HG03442 (cell line): ENCODE measurements at regions not wholly inside any gene's neighbourhood (a gene's known extent, or its start where the extent isn't known, plus 50 kb on each side); places are given as distances from the start of the nearest gene placed in this dataset.
"Not testable (repeated sequence)": the region's sequence is repeated elsewhere in the genome, so short reads cannot be mapped to it uniquely, and the experiment has no call there.

Source experiments
- ATAC-seq: cut with Tn5 transposase; IDR thresholded peaks from one replicate; pipeline ENCODE4 v1.9.1; 2021; ENCODE audit warnings: mild to moderate bottlenecking, moderate library complexity; ENCODE audit not compliant: unreplicated experiment

DNA sequence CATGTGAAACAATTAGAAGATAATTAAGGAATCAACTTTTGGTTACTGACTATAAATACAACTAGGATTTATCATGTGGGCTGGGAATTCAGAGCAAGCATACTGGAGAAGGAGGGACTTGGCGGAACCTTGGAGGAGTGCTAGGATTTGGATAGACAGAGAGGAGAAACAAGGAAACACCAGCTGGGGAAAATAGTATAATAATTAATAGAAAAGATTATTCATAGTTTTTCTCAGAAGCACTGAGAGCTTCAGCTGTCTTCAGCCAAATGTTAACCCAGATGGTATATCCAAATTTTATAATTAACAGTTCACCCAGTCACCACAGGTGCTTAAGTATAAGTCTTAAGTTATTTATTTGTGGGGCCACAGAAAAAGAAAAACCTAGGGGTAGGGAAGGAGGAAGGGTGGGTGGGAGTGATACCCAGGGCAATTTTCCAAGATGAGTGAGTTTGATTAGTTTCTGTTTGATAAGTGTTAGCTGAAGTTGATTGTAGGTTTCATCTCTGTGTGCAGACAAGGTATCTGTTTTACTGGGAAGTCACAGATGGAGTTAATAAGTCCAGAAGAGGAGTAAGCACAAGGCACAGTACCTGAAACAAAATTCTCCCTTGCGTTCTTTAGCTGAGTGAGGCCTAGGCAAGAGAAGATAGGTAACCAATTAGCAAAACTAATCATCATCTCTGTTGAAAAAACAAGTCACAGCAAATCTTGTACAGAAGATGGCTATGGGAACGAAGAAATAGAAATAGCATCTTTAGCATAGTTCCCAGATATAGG is 175.5 kb downstream of the TFAP2B start:
- no peak for ATAC-seq

DNA sequence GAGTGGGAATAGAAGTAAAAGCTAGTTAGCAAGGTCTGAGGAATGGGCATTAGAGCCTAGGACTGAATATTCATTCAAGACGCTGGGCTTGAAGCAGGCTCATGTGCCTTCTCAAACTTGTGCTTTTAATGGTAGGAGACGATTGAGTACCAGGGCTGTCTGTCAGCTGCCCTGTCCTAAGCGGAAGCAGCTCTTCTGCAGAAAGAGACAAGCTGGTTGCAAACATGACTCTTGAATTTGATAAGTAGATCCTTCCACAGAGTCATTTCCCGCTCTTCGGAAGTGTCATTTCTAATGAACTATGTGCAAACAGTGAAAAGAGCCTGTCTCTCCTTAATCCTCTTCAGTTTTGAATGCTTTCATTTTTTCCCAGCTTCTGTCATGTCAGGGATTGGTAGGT is 176.4 kb downstream of the TFAP2B start:
- ATAC-seq = no peak

DNA sequence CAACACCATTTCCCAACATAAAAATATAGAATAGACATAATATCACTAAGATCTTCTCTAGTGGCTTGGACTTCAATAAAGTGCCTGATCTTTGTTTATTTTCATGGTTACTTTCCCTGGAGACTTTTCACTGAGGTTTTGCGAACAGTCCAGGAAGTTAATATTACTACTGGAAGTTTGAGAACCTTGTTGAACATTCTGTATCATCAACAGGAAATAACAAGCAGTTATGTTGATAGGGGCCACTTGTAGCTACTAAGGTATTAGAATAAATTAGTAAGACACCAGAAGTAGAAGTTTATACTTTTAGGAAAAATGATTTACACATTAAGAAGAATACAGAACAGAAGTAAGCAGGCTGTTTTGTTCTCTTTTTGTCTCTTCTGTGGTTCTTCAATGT is 180.2 kb downstream of the TFAP2B start:
- ATAC-seq = no peak

DNA sequence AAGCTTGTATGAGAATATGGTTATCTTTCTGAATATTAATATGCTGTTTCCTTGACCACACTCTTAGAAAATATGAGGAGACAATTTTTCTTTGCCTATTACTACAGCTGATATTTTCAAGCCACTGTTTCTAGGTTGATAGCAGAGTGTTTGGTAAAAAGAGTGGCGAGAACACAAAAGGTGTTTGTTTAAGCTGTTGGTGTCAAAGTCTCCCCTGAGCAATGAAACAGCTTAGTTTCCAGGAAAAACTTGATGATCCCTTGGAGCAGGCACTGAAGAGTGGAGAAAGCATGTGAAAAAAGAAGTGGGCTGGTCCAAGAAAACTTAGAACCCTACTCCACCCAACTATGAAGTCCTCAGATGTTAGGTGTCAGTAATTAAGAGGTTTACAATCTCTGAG is 182.7 kb downstream of the TFAP2B start:
- ATAC-seq = no peak

DNA sequence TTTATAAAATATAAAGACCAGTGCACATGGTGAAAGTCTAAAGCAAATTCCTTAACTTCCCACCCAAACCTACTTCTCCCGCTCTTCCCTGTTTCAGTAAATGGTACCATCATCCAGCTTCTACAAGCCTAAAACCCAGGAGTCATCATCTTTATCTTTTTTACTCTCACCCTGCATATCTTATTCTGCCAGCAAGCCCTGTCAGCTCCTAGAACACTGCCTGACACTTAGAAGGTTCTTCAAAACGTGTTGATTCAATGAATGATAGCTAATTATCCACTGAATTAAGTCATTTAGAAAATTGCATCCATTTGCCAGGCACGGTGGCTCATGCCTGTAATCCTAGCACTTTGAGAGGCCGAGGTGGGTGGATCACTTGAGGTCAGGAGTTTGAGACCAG is 185.7 kb downstream of the TFAP2B start:
- no peak for ATAC-seq

DNA sequence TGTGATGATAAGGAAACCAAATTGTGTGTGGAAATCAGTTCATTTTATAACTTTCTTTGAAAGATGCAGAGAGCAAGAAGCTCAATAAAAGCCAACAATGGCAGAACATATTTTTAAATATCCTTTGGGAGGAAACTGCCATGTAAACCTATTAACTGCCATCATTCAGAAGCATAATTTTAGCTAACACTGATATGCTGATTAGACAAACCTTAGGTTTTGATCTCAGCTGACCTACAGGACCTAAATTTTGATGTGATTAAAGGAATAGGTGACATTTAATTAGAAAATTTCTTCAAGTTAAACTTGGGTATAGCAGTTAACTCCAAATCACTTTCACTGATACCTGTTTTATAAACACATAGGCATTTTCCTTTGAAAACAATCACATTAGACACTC is 187.1 kb downstream of the TFAP2B start:
- ATAC-seq = no peak

DNA sequence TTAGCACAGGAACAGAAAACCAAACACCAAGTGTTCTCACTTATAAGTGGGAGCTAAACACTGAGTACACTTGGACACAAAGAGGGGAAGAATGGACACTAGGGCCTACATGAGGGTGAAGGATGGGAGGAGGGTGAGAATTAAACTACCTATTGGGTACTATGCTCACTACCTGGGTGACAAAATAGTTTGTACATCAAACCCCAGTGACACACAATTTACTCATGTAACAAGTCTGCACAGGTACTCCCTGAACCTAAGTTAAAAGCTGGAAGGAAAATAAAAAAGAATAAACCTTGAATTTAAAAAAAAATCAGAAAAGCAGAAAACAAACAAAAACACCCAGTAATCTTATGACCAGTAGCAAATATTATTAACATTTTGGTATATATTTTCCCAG is 188.6 kb downstream of the TFAP2B start:
- no peak for ATAC-seq

DNA sequence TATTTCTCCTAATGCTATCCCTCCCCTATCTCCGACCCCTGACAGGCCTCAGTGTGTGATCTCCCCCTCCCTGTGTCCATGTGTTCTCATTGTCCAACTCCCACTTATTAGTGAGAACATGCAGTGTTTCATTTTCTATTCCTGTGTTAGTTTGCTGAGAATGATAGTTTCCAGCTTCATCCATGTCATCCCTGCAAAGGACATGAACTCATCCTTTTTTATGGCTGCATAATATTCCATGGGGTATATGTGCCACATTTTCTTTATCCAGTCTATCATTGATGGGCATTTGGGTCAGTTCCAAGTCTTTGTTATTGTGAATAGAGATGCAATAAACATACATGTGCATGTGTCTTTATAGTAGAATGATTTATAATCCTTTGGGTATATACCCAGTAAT is 190.0 kb downstream of the TFAP2B start:
- ATAC-seq = not testable (repeated sequence)

DNA sequence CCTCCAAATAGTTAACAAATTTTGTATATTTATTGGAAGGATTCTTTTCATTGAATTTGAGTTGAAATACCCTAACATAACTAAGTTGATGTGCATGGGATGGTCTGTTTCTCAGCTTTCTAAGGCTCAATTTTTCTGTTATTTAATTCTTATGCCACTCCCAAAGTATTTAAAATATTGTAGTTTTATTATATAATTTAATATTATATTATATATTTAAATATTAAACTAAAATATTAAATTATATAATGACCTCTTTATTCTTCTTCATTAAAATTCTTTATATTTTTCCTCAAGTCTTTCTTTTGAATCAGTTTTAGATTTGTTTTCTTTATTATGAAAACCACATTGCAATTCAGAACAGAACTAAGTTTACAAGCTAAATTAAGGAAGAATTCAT is 194.7 kb downstream of the TFAP2B start:
- ATAC-seq = no peak

DNA sequence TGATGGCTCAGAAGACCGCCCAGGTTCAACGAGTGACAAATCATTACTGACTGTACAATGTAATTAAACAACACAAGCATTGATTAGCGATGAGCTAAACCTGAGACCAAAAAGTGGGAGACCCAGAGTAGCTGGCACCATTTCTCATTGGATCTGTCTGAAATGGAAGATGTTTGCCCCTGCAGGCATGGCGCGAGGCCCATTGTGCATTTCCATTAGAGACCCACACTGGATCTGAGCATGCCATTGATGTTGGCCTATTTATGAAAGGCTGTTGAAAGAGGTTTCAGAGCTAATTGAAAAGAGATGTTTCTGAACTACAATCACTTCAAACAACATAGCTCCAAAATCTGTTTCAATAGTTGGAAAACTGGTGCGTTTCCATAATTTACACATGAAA is 196.7 kb downstream of the TFAP2B start:
- no peak for ATAC-seq

DNA sequence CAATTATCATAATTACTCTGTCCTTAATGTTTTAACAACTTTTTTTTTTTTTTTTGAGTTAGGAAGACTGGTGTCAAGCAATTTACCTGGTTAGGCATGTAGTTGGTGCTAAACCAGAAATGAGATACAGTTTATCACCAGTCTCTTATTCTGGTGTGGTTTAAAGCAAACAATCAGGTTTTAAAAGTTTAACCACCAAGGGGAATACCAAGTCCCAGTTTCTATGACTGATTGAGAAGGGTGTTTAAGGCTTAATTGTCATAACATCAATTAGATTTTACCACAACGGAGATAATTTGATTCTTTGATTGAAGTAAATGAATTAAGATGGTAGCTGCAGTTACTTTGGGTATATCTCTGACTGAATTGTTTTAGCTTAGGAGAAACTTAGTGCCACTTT is 197.8 kb downstream of the TFAP2B start:
- ATAC-seq = no peak

DNA sequence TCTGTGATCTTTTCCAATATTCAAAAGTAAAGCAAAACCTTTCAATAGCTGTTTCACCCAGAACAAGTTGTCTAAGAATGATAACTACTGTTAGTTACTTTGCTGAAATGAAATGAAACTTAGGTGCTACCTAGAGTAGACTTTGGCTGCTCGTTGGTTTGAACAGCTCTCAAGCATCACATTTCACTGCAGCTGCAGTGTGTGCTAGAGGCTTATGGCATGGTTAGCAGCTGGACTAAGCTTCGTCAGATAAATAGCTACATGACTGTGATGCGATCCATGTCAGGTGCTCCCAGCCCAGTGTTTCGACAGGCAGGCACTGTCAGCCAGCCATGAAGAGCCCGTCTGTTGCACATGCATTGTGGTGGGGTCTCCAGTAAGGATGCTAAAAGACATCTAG is 201.1 kb downstream of the TFAP2B start:
- no peak for ATAC-seq

DNA sequence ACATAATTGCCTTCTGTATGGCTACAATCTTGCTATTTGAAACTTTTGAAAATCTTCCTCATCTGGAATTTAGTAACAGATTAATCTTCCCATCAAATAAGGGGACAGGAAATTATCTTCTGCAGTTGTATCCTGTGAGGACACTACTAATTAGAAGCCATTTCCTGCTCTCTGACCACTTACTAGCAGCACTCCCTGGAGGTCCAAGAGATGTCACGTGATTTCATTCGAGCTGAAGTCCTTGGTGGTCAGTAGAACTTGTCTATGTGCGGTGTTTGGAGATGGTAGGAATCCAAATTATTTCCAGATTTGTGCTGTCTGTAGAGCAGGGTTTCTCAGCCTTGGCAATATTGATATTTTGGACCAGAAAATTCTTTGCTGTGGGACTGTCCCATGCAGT is 202.5 kb downstream of the TFAP2B start:
- ATAC-seq = no peak

DNA sequence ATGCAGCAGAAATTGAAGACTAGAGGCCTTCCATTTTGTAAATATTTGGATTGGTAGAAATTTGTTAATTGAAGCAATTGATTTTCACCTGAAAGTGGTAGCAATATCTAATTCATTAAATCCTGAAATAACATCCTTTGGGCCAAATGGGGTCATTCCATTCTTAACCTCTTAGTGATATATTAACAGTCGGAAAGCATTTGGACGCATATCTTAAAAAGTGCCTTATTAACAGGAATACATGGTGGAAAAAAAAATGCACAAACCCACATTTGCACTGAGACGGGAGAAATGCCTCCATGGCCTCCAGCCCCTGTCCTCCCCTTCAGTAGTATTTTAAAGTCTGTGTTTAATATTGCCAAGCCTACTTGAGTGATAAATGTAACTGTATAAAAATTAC is 205.5 kb downstream of the TFAP2B start:
- ATAC-seq = no peak

DNA sequence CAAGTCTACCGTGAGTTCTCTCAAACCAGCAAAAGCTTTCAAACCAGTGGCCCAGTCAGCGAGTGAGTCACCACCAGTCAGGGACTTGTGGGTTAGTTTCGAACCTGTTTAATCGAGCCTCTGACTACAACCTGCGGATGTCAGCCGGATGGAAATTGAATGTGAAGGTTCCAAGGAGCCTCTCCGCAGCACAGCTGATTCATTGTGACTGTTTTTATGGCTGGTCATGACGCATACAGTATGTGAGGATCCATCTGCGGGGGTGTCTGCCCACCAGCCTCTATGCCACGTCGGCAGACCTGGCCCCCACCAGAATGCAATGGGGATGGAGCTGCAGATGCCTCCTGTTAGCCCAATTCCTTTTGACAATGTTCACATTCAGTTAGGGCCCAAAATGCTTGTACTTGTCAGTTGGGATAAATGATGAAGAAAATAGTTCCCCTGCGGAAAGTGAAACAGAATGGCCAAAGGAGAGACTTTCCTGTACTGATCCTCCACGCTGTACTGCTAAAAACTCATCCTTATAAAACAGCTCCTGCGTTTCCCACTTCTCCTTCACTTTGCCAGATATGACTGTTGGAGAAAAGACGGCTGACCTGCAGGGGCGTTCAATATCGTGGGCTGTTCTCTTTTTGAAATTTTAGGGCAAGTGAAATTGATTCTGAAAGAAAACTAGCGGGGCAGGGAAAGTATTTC is 206.6 kb downstream of the TFAP2B start:
- ATAC-seq = no peak

DNA sequence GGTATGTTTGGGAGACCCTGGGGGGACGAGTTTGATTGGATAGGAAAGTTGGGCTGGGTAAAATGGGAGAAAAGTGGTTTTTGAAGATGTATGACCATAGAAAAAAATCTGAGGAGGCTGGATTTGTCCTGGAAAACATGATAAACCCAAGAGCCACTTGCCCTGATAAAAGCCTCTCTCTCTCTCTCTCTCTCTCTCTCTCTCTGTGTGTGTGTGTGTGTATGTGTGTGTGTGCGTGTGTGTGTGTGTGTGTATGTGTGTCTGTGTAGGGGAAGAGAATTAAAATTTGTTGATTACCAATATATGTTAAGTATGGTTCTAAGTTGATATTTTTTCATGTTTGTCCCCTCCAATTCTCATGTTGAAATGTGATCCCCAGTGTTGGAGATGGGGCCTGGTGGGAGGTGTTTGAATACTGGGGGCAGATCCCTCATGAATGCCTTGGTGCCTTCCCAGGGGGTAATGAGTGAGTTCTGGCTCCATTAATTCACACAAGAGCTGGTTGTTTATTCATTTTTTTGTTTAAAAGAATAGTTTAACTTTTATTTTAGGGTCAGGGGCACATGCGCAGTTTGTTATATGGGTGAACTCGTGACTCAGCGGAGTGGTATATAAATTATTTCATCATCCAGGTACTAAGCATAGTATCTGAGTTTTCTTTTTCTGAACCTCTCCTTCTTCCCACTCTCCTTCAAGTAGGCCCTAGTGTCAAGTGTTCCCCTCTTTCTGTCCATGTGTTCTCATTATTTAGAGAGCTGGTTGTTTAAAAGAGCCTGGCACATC is 208.8 kb downstream of the TFAP2B start:
- ATAC-seq = no peak

DNA sequence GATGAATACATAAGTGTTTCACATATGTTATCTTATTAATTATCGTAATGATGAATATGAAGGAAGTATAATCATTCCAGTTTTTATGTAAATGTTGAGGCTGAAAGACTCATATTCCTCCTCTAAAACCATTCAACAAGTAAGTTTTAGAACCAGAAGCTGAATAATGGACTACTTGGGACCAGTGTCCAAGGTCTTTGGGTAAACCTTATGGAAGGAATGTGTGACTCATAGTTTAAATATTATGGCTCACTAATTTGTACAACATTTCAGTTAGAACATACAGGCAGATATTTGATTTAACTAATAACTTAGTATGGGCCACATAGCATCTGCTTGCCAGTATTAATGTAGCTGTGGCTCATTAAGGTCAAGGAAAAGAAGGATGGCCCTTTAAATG is 209.6 kb downstream of the TFAP2B start:
- no peak for ATAC-seq

DNA sequence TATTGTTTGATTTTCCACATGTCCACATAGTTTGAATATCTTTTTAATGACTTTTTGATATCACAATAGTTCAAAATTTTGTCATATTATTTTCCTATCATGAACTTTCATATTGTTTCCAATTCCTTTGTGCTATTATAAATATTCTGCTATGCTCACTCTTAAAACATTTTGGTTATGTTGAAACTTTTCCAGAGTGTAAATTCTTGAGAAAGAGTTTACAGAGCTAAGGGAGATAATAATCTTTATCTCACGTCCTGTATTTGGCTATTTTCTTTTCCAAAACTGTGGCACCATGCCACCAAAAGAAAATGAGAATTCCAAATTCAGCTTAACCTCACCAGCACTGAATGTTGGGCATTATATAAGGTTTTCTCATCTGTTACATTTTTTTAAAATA is 210.9 kb downstream of the TFAP2B start:
- no peak for ATAC-seq

DNA sequence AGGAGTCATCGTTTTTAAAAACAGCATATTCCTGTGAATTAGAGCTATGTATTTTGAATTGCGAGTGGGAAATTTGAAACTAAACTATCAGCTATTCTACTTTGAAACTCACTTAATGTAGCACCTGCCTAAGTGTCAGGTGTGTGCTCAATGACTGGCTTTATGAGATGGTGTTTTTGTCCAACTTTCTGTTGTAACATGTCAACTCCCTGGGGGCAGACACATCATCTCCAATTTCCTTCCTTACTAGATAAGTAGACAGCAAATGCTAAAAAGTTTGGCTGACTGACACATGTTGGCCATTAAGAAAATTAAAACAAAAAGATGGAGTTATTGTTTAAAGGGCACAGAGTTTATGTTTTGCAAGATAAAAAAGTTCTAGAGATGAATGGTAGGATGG is 226.9 kb downstream of the TFAP2B start:
- ATAC-seq = no peak

DNA sequence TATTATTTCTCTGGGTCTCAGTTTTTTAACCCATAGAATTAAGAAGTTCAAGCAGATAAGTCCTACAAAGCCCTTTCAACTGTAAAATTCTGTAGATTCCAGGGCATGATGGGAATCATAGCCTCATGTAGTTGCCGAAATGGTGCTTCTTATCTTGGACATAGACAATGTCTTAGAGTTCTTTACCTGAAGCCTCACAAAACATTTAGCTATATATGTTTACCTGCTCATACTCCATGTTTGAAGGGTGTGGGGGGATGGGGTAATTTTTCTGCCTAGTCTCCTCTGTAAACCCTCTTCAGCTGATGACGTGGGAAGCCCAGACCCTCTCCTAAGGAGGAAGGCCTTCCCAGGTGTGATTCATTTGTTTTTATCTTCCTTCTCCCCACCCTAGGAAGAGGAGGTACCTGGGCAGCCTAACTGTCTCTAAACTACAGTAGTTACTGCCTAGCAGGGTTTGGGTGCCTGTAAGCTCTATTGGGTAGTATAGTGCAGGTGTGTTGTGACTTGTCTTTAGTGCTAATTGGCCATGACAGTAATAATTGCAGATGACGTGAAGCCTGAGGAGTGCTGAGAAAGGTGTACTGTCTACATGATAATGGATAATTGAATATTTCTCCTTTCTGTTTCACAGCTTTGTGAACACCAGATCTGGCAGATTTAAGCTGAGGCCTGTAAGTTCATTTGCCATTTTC is 230.8 kb downstream of the TFAP2B start:
- no peak for ATAC-seq
